GM12891 (cell line): ENCODE measurements at regions not wholly inside any gene's neighbourhood (a gene's known extent, or its start where the extent isn't known, plus 50 kb on each side); places are given as distances from the start of the nearest gene placed in this dataset.

Experiments
- POLR2A ChIP-seq: IDR thresholded peaks from 2 replicates; pipeline ENCODE4 v1.6.1; 2011; ENCODE audit warnings: low read depth, low read length, control low read depth
- POU2F2 ChIP-seq: IDR thresholded peaks from 2 replicates; pipeline ENCODE4 v1.6.1; 2011; ENCODE audit warnings: low read depth, mild to moderate bottlenecking, control low read depth, low read length, moderate library complexity

DNA sequence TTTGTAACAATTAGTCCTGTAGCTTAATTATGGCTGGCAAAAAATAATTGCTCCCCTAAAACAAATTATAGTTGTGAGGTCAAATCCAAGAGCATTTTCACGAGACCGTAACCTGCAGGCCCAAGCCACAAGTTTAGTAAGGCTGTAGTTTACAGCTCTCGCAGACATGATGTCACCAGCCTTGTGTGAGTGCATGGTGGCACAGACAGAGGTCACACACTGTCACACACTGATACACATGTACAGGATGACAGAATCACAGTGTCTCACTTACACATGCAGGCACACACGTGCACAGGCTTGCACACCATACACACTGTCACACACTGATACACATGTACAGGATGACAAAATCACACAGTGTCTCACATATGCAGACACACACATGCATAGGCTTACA, 518.8 kb downstream of the IRX1 start:
- TF ChIP-seq POLR2A = no peak
- TF ChIP-seq POU2F2 = no peak
